SHP77 treated with DMSO at 0.1 percent for 48 hours (cell line): ENCODE measurements at regions not wholly inside any gene's neighbourhood (a gene's known extent, or its start where the extent isn't known, plus 50 kb on each side); places are given as distances from the start of the nearest gene placed in this dataset.

Experiments
- DNase-seq: peaks from one replicate; lab custom pipeline; 2025; lab: John Stamatoyannopoulos, UW

DNA sequence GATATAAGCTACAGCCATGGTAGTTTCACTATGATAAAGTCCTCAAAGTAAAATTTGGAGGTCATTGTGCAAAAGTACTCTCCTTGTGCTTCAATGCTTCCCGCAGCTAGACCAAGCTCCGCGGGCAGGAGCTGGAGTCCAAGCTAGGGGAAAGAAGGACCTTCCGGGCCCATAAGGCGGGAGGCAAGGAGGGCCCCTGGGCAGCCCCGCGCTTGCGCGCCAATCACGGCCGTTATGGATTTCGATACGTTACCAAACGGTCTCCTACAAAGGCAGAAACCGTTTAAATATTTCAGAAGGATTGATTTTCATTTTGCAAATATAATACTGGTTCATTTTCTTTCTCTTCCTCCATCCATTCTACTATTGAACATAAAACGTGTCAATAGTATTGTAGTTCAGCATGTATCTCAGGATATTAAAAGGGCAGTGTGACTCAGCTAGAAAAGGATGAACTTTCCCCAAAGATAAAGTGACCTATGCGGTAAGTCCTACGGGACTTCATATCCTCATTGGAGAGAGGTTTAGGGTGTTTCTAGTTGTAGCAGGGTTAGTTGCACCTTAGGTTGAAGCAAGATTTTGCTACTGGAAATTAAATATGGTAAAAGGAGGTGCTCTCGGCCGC, 128.0 kb downstream of the KIF20B start:
- DNase-seq, result no peak

- no peak for DNase-seq
Measured at GRCh38 chr10:89829887-89830269, 128.5 kb downstream of the KIF20B start.

DNA sequence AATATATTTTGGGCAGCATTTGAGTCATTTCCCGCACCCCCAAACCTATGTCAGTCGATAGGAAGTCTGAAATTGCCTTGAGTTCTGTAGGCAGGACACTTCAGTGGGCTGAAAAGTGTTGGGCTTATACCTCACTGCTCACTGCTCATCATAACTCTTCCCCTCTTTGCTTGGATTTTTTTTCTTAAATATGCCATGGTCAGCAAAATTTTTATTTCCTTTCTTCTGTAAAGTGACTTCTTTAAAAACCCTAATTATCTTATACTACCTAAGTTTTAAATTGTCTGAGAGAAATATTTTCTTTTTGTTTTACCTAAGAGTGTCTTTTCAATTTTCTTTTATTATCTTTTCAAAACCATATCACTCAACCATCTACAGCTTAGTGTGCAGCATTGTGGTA, 129.2 kb downstream of the KIF20B start:
- DNase-seq, result no peak

- no peak for DNase-seq
Measured at GRCh38 chr10:89836840-89837164, 135.4 kb downstream of the KIF20B start.

DNA sequence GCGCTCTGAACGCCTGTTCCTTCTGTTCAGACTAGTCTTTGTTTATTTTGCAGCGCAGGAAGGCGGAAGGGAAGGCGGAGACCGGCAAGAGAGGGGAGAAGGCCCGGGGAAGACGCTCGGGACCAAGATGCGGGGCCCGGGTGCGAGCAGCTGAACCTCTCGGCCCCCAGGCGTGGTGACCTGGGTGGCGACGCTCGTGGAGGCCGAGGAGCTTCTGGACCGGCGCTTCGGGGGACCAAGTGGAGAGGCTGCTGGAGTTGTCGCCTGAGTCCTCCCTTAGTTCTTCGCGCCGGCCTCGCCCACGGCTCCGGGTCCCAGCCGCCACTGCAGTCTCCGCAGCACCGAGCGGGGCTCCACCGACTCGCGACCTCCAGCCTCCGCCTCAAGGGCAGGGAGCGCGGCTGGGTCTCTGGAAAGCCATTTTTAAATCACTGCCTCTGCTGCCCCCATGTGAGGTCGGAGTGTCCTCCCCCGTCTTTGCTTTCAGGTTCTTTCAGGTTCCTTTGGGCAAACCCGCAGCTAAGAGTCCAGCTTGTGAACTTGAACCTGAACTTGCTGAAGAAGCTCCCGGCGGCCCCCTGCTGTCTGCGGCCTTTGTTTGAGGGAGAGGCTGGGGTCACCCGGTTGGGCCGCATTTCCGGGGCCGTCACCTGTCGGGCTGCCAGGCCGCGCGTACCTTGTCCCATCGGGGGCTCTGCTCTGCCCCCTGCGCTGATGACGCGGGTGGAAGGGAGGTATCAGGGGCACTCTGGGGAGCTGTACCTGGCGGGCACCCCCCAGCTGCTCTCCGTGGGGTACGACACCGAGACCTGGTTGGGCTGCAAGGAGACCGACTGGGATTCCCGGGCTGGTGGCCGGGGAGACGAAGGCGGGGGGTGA, 136.0 kb downstream of the KIF20B start:
- DNase-seq, result no peak

DNA sequence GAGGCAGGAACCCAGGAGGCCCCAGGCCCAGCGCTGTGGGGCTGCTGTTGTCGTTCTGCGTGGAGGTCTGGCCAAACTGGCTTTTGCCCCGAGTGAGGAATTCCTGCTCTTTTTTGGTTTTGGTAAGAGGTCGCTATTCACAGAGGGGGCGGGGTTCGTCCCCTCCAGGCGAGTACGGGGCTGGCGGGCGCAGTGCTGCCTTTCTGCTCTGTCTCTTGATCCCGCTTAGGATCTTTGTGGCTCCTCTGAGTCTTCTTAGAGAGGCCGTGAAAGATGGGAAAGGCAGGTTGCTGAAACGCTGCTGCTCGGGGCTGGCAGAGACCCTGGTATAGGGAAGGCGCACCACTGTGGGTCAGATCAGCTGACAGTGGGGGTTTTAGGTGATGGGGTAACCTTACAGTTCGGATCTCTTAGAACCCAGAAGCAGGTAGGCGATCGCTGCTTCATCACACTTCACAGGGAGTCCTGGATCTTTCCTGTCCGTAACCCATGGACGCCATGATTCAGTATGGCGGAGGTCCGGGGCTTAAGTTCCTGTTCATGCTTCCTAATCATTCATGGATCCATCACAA, 136.7 kb downstream of the KIF20B start:
- no peak for DNase-seq

DNA sequence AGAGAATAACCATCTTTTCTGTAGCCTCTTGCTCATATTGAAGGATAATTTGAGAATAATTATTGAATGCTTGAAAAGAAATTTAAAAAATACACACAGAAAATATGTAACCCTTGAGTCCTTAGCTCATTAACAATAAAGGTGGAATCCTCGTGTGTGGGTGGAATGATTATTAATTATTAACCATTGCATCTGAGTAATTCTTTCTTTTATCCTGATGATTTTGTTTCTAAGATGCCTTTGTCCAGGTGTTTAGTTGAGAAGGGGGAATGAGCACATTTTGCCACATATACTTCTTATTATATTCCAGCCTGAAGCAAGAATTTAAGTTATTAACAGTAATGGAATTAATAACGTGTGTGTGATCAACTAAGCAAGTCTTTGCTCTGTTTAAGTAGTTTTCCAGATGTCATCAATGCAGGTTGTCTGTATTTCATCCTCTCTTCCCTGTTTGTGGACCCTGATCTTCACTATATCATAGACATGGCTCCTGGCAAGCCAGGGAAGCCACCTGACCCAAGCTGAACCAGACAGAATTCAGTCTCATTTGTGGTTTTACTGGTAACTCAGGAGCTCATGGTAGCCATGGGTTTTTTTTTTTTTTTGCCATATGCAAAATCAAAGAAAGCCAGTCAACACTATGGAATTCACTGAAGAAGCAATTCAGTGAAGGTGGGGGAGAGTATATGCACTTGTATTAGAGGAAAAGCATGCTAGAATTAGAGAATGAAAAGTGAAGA, 144.3 kb downstream of the KIF20B start:
- no peak for DNase-seq

DNA sequence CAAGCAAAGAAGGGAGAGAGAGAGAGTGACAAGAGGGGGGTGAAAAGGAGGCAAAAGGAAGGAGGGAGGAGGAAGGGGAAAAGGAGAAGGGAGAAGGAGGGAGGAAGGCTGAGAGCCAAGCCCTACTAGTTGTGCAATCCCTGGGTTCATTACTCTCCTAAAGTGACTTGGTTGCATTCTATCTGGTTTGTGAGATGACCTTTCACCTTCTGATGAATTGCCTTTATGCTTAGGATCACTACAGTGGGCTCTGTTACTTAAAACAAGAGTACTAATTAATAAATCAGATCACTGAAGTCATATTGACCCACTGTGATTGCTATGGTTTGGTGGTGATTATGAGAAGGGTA, 144.9 kb downstream of the KIF20B start:
- DNase-seq, result no peak

DNA sequence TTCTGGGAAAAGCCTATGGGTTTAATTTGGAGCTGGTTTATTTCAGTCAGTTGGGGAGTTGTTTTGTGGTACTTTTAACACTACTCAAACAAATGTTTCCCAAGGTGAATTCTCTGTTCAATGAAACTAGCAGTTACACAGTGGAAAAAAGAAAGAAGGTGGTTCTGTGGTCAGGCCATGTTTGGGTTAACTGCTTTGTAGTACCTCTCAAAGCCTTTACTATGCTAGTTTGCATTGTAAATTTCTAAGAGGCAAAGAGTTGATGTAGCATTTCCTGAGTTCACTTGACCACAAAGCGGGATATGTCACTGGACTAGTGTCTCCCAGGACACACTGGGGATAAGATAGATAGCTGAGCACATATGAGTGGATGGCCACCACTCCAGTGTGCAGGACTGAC, 145.4 kb downstream of the KIF20B start:
- DNase-seq, result no peak

DNA sequence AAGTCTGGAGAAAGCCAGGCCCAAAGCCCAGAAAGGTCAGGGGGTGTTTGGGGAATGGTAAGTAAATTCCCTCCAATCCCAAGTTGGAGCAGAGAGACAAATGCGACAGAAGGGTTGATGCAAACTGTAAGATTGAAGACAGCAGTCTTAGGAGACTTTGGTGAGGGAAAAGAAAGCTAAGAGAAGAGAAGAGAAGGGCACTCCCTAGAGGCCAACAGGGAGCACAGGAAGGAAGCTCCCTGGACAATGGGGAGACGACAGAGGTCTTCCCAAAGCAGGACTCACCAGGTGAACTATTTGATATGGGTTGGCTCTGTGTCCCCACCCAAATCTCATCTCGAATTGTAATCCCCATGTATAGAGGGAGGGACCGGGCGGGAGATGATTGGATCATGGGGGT, 151.5 kb downstream of the KIF20B start:
- DNase-seq, result no peak

DNA sequence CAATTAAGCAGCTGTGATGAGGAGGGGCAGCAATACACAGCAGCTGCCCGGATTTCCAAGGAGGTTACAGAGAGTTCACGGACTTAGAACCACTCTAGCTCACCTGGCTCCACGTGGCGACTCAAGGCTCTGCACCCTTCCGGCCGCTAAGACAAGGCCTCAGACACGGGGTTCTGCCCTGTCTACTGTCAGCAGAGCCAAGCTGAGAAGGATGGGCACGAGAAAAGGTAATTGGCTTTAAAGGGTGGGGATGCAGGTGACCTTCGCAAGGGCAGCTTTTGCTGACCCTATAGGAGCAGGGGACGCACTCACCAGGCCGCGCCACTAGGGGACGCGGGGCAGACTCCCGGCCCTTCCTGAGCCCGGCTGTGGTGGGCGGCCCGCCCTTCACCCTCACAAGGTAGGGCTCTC, 152.4 kb downstream of the KIF20B start:
- DNase-seq, result no peak

- no peak for DNase-seq
Measured at GRCh38 chr10:89857431-89858042, 156.1 kb downstream of the KIF20B start.

DNA sequence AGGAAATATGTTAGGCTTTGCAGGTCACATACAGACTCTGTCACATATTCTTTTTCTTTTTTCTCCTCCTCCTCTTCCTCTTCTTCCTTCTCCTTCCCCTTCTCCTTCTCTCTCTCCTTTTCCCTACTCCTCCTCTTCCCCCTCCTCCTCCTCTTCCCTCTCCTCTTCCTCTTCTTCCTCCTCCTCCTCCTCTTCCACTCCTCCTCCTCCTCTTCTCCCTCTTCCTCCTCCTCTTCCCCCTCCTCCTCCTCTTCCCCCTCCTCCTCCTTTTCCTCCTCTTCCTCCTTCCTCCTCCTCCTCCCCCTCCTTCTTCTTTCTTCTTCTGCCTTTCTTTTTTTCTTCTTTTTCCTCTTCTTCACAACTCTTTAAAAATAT, 159.8 kb downstream of the KIF20B start:
- DNase-seq, result no peak

GRCh38 chr10:89861584-89862301, 160.4 kb downstream of the KIF20B start:
- DNase-seq, result no peak

DNA sequence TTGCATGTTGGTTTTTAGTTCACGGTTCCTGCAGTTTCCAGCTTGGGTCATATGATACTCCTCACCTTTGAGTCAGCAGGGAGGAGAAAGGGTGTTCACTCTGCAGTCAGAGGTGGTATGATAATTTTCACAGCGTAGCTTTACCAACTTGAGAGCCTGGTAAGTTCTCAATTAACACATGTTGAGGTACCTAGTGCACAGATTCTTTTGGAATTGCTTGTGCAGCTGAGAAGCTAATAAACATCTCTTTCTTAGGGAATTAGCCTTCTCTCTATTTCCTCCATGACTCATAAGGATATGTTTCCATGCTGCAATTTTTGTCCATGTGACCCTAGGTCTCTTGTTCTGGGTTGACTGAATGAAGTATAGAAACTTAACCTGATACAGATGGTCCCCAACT, 166.6 kb downstream of the KIF20B start:
- DNase-seq, result no peak

DNA sequence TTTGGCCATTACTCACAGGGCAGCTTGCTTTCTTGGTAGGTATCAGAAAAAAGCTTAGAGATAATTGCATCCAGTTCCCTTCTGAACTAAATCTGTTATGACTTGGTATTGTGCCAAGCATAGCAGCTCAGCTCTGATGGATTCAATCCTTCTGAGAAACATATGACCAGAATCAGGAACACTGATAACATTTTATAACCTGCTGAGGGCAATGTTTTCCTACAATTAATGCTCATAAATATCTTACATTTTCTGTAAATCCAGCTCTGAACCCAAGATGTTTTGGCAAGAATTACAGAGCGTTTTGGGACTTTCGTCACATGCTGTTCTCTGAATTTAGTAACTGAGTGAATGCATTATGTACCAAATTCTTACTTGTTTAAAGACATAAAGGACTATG, 167.8 kb downstream of the KIF20B start:
- no peak for DNase-seq

DNA sequence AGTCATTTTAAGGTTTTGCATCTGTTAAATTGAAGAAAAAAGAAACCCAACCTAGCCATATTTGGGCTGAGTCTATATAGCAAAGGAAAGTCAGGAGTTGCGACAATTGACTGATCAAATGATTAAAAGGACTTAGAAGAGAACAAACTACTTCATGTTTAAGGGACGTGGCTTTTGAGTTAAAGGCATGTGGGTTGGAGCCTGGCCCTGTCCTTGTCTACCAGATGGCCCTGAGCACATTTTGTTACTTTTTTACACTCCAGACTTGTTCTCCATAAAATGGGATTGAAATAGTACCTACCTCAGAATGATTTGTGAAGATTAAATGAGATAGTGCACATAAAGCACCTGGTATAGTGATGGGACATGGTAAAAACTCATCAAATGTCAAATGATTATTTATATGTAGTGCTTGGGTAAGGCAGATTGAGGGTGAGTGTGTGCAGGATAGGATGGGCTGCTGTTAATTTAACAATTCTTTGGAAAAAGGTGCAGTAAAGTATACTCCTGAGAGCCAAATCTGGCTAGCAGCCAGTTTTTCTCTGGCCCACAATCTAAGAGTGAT, 168.3 kb downstream of the KIF20B start:
- no peak for DNase-seq

- no peak for DNase-seq
Measured at GRCh38 chr10:89870936-89871335, 169.5 kb downstream of the KIF20B start.

DNA sequence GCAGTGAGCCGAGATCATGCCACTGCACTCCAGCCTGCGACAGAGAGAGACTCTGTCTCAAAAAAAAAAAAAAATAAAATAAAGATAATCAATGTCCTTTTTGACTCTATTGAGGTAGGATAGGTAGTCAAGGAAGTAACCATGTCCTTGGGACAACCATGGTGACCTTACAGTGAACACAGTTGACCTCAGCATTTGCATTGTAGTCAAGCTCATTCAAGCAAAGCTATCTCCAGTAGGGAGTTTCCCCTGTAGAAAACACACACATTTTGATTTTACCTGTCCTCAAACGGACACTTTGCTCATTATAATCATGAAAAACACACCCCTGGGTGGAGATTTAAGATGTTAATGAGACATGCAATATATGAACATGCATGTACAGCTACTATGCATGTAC, 171.7 kb downstream of the KIF20B start:
- no peak for DNase-seq

DNA sequence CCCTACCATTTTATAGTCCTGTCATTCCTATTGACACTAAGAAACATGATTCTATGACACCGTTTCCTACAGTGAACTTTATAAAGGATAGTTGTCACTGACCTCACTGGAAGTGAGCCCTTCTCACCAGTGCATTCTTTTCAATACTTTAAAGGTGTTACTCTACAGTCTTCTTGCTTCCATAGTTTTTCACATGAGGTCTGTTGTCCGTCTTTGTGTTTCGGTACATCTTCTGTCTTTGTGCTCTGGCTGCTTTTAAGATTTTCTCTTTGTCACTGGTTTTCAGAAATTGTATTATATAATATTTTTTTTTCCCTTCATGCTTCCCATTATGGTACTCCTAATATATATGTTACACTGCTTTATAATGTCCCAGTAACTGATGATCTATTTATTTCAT, 174.2 kb downstream of the KIF20B start:
- DNase-seq, result no peak

- DNase-seq, result no peak
Measured at GRCh38 chr10:89879121-89879520, 177.7 kb downstream of the KIF20B start.

DNA sequence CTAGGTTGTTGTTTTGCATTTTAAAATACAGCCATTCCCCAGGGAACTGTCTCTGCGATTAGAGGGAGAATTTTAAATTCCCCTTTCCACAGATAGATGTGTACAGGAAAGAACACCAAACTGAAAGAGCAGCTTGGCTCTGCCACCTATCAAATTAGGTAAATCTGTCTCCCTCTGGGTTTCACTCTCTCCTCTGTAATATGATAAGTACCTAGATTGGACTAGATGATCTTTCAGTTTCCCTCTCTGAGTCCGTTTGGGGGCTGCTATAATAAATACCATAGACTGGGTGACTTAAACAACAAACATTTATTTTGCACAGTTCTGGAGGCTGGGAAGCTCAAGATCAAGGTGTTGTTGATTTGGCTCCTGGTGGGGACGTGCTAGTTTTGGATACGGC, 186.0 kb downstream of the KIF20B start:
- DNase-seq, result no peak
